ENCODE measurements at regions not wholly inside any gene's neighbourhood (a gene's known extent, or its start where the extent isn't known, plus 50 kb on each side); places are given as distances from the start of the nearest gene placed in this dataset.

DNA sequence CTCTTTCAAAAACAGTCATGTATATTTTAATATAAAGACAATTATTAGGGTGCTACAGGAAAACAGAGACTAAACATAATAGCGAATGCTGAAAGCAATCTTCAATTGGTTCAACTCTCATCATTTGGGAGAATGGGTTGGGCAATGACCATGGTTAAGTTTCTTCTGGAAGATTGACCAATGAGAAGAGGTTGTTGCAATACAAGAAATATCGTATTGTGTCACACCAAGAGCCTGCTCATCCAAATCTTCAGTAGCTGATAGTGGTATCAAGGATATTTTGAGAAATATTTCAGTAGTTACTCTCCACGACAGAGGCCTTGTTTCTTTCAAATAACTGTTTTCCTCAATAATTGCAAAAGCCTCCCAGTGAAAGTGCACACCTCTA is 83.0 kb upstream of the FNDC3A start:
- no peak for DNase-seq

DNA sequence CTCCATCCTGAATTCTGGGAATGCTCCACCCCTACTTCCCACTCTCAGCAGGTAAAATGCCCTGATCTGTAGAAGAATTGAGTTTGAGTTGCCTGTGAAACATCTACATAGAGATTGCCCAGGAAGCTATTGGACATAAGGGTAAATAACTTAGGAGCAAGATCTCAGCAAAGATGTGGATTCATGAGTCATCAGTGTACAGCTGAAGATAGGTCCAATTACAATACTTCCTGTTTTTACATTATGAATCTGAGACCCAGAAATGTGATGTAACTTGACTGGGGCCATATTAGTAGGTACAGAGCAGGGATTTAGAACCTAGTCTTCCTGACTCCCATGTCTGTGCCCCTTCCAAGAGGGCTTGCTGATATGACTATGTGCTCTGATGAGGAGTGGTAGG is 79.4 kb upstream of the FNDC3A start:
- no peak for DNase-seq

DNA sequence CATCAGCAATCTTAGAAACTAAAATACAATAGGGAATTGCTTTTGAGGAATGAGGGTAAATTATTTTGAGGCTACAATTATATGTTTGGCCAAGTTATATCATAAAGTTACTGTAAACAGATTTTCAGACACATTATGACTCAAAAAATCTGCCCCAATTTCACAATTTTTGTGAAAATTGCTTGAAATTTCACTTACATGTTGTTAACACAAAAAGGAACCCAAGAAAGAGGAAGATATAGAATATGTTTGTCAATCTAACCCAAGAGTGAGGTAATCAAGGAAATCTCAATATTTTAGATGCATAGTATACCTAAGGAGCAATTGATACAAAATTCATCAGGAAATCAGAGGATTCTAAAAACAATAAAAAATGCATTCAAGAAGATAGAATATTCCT is 73.9 kb upstream of the FNDC3A start:
- DNase-seq: no peak

DNA sequence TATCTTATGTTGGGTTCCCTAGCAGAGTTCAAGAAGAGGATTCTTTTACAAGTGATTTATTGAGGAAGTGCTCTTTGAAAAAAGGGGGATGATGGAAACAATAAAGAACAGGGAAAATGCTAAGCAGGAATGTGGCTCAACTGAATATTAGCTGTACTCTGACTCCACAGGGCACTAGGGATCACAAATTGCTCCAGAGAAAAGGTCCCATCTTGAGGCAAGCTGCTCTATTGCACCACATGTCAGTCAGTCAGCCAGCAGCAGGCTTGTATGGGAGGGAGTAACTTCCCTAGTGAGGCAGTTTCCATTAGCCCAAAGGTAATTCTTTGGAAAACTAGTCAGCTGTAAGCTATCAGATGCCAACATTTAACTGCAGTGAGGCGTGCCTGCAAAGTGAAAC is 73.3 kb upstream of the FNDC3A start:
- no peak for DNase-seq

DNA sequence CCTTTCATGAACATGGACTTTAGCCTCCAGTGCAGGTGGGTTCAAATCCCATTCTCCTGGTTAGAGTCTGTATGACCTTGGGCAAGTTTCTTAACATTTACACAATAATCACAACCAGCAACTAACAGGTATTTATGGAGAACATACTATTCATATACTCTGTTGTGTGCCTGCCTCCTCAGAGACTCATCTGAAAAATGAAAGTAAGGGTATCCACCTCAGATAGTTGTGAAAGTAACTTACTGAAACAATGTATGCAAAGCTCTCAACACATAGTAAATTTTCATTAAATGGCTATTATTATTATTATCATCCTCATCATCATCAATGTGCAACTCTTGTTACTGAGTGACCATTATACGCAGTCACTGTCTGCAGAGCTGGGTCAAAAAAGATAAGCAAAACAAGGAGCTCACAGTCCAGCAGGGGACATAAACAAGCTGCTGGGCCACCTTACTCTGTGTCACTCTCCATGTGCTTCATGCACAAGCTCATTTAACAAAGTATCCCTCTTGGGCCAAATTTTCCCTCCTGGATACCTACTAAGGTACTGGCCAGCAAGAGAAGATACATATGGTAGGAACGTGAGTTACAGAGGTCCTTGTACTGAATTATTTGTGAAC is 70.9 kb upstream of the FNDC3A start:
- no peak for DNase-seq

DNA sequence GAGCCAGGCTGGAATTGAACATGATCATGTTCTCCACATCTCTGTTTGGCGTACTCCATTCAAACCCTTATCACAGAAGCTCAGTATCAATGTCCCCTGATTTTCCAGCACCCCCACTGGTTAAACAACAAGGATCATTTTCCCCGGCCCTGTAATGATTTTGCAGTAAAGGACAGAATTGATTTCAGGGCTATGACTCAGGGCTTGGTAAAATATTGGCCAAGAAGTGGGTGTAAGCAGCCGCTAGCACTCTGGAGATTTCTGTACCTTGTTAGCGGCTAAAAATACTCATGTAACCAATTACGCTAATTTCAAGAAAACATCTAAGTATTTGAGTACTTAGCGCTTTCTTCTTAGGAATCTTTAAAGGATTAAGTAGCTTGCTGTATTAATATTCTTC is 69.5 kb upstream of the FNDC3A start:
- no peak for DNase-seq

DNA sequence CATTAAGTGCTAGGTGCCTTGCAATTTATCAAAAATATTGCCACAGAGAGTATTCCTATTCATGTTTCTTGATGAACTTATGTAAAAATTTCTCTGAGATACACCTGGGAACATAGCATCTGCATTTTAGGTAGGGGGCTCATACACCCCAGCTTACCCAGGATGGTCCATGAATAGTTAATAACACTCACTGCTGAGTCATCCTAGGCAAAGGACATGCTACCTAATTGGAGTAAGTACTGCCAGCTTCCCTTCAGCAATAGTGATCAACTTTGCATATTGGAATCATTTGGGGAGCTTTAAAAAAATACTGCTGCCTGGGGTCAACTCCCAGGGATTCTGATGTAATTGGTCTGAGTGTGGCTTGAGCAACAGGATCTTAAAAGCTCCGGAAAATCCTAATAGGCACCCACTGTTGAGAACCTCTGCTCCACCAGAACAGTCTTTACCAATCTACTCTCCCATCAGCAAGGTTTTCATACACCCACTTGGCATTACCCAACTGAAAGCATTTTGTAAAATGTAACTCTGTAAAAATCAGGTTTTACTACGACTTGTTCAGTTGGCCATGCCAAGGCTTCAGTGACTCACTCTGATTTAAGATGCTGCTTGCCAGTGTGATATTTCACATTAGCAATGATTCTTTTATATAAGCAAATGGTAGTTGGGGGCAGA is 67.2 kb upstream of the FNDC3A start:
- no peak for DNase-seq

DNA sequence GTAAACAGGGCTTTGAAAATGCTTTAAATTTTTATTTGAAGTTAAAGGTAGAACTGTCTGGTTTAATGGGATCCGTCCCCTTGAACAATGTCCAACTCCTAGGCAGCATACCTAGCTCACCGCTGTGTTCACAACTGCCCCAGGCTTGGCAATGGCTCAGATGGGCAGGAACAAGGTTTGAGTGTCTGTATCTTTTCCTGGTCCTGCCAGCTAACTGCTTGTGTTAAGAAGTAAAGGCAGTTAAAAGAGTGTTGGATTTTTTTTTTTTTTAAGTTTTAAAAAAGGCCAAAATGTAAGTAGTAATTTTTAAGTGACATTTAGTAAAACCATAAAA is 66.7 kb upstream of the FNDC3A start:
- no peak for DNase-seq

DNA sequence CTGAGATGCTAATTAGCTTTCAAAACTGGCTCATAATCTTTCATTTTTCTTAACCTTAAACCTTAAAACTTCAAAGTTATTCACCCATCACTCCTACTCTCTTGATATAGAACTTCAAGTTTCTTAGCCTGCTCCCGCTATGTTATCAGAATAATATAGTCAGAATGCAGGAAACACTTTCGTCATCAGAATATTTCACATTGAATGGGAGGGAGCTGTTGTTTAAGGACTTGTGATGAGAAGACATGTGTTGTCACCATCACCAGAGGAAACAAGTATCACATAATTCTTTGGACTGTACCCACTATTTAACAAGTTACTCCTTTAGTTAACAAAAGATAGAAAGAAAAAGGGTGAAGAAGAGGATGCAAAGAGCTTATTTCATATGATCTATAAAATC is 65.0 kb upstream of the FNDC3A start:
- DNase-seq: no peak

DNA sequence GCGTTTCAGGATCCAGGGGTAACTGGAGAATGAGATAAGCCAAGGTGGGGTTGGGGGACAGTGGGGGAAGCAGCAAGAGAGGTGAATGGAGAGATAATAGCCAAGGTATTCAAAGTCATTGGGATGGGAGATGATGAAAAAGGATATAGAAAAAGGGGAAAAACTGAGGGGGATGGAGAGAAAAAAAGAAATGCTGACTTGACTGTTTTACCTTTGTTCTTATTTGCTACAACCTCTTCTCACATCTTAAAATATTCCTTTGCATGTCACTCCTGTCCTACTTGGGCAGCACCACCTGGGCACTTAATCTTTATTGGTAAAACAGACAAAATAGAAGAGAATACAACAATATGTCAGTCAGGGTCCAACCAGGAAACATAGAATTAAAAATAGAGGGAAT is 56.0 kb upstream of the FNDC3A start:
- DNase-seq: no peak

DNA sequence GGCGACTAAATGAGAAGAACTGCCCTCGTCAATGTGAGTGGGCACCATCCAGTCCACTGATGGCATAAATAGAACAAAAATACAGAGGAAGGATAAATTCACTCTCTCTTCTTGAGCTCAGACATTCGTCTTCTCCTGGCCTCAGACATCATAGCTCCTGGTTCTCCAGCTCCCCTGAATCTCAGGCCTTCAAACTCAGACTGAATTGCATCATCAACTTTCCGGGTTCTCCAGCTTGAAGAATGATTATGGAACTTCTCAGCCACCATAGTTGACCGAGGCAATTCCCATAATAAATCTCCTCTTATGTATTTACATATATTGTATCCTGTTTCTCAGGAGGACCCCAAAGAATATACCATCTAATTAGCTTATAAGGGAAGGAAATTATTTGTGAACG is 55.0 kb upstream of the FNDC3A start:
- DNase-seq: no peak

DNA sequence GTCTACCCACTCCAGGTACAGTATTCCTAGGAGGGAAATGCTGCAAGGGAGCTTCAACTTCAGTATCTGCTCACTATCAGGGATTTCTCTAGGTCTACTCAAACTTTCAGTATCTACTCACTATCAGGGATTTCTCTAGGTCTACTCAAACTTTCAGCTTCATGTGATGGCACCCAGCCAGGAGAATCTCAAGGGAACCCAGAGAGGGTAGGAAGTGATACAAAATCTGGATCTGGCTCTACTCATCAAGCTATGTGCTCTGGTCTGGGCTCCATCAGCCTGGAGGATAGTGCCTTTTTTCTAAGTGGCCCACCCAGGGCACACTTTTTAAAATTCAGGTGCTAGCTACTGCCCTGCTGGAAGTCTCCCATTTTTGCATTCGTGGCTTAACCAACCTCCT is 52.3 kb upstream of the FNDC3A start:
- no peak for DNase-seq

DNA sequence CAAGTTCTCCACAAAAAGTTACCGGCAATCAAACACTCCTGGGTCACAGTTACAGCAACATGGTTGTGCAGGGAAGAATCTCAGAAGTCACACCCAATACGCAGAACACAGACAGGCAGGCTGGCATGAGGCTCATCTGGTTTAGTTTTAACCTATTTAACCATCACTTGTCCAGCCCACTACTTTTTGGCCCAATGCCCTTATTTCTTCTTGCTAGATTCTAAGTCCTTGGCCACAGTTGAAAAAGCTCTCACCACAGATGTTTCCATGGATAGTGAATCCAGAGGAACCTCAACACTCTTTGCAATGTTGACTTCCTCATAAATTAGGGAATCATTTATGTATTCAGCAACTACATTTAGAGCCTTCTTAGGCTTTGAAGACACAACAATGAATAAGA is 50.7 kb upstream of the FNDC3A start:
- no peak for DNase-seq

Data from hippocampal formation (tissue), 2 donors.